ENCODE measurements at regions not wholly inside any gene's neighbourhood (a gene's known extent, or its start where the extent isn't known, plus 50 kb on each side); places are given as distances from the start of the nearest gene placed in this dataset.

GRCh38 chr14:51307551-51307950 lies 67.5 kb downstream of the TMX1 start:
- no peak for ATAC-seq

- no peak for ATAC-seq
Measured at GRCh38 chr14:51308866-51309265, 68.8 kb downstream of the TMX1 start.

GRCh38 chr14:51310505-51310944 lies 70.5 kb downstream of the TMX1 start:
- ATAC-seq = no peak

- no peak for ATAC-seq
Measured at GRCh38 chr14:51314321-51315015, 74.4 kb downstream of the TMX1 start.

- ATAC-seq = no peak
Measured at GRCh38 chr14:51317373-51317772, 77.3 kb downstream of the TMX1 start.

- peak; percentile 47 for ATAC-seq
Measured at GRCh38 chr14:51318813-51319597, 79.0 kb downstream of the TMX1 start.

- no peak for ATAC-seq
Measured at GRCh38 chr14:51321036-51321435, 81.0 kb downstream of the TMX1 start.

- no peak for ATAC-seq
Measured at GRCh38 chr14:51323492-51323891, 83.4 kb downstream of the TMX1 start.

- ATAC-seq = peak; percentile 16
Measured at GRCh38 chr14:51327376-51327775, 87.3 kb downstream of the TMX1 start.

- ATAC-seq = peak; percentile 66
Measured at GRCh38 chr14:51328064-51328771, 88.2 kb downstream of the TMX1 start.

- no peak for ATAC-seq
Measured at GRCh38 chr14:51328772-51329353, 88.8 kb downstream of the TMX1 start.

- no peak for ATAC-seq
Measured at GRCh38 chr14:51331486-51332367, 91.7 kb downstream of the TMX1 start.

- ATAC-seq = peak; percentile 27
Measured at GRCh38 chr14:51333299-51333698, 93.3 kb downstream of the TMX1 start.

- ATAC-seq = peak; percentile 78
Measured at GRCh38 chr14:51333901-51334521, 94.0 kb downstream of the TMX1 start.

- no peak for ATAC-seq
Measured at GRCh38 chr14:51334566-51334965, 94.5 kb downstream of the TMX1 start.

- no peak for ATAC-seq
Measured at GRCh38 chr14:51335531-51335930, 95.5 kb downstream of the TMX1 start.

- no peak for ATAC-seq
Measured at GRCh38 chr14:51335961-51336723, 96.1 kb downstream of the TMX1 start.

- ATAC-seq = no peak
Measured at GRCh38 chr14:51336734-51337133, 96.7 kb downstream of the TMX1 start.

- ATAC-seq = peak; percentile 64
Measured at GRCh38 chr14:51337520-51337919, 97.5 kb downstream of the TMX1 start.

- ATAC-seq = peak; percentile 72
Measured at GRCh38 chr14:51341338-51341737, 101.3 kb downstream of the TMX1 start.

- peak; percentile 93 for ATAC-seq
Measured at GRCh38 chr14:51342226-51342625, 102.2 kb downstream of the TMX1 start.

All from esophagus mucosa (tissue), 1 donor.